SK-N-SH treated with all-trans-retinoic acid at 6 μM for 48 hours (cell line): ENCODE measurements at regions not wholly inside any gene's neighbourhood (a gene's known extent, or its start where the extent isn't known, plus 50 kb on each side); places are given as distances from the start of the nearest gene placed in this dataset.

Experiments used
- ARNTL ChIP-seq: fragments of 450-650 bp; formaldehyde crosslinking; IDR thresholded peaks from 2 replicates; pipeline ENCODE4 v1.5.0; 2020; ENCODE audit warnings: low read depth, mild to moderate bottlenecking, moderate library complexity, borderline replicate concordance
- BACH2 ChIP-seq: fragments of 250-450 bp; sonication (Bioruptor Pico); IDR thresholded peaks from 2 replicates; pipeline ENCODE4 v1.9.0; 2021; ENCODE audit warnings: mild to moderate bottlenecking, borderline replicate concordance
- TF ChIP-seq, protein P1 (sequence below): fragments of 250-450 bp; sonication (Bioruptor Pico); IDR thresholded peaks from 2 replicates; pipeline ENCODE4 v1.5.0; 2020; ENCODE audit warnings: mild to moderate bottlenecking, moderate library complexity

DNA sequence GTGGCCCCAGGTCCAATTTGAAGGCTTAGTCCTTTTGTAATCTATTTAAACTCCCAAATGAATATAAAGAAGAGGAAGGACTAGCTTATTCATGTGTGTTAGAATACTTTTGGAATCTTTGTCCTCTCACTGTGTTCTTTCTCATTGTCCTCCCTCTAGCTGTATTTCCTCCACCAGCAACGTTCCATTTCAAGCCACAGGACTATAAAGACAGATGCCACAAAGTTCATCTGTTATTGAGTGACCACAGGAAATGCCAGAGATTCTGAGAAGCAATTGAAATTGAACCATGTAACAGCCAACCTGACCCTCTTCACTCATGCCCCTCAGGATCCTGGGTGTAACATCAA, 336.6 kb upstream of the API5 start:
- TF ChIP-seq, protein P1, sequence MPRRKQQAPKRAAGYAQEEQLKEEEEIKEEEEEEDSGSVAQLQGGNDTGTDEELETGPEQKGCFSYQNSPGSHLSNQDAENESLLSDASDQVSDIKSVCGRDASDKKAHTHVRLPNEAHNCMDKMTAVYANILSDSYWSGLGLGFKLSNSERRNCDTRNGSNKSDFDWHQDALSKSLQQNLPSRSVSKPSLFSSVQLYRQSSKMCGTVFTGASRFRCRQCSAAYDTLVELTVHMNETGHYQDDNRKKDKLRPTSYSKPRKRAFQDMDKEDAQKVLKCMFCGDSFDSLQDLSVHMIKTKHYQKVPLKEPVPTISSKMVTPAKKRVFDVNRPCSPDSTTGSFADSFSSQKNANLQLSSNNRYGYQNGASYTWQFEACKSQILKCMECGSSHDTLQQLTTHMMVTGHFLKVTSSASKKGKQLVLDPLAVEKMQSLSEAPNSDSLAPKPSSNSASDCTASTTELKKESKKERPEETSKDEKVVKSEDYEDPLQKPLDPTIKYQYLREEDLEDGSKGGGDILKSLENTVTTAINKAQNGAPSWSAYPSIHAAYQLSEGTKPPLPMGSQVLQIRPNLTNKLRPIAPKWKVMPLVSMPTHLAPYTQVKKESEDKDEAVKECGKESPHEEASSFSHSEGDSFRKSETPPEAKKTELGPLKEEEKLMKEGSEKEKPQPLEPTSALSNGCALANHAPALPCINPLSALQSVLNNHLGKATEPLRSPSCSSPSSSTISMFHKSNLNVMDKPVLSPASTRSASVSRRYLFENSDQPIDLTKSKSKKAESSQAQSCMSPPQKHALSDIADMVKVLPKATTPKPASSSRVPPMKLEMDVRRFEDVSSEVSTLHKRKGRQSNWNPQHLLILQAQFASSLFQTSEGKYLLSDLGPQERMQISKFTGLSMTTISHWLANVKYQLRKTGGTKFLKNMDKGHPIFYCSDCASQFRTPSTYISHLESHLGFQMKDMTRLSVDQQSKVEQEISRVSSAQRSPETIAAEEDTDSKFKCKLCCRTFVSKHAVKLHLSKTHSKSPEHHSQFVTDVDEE (CRISPR knock-in tag), result no peak
- TF ChIP-seq BACH2 (CRISPR knock-in tag), result no peak
- TF ChIP-seq ARNTL, result no peak
